Mucosa of descending colon (tissue), 3 donors: ENCODE measurements at regions not wholly inside any gene's neighbourhood (a gene's known extent, or its start where the extent isn't known, plus 50 kb on each side); places are given as distances from the start of the nearest gene placed in this dataset.

ENCODE experiments used
- ATAC-seq: fragments of 200-7000 bp; cut with Tn5 transposase; one replicate; pipeline ENCODE4 v1.9.1; 2020; ENCODE audit warnings: mild to moderate bottlenecking, moderate library complexity
- DNase-seq, 3 donors: peaks; one replicate each; pipeline ENCODE4 v3.0.0-alpha.2; 2020
- H3K36me3 ChIP-seq: fragments of 200-600 bp; one replicate; pipeline ENCODE4 v1.8.0; 2021; ENCODE audit warnings: low read depth, mild to moderate bottlenecking
- H3K4me1 ChIP-seq: fragments of 200-600 bp; one replicate; pipeline ENCODE4 v1.8.0; 2021; ENCODE audit warnings: low read depth, mild to moderate bottlenecking
- H3K4me3 ChIP-seq: fragments of 200-600 bp; one replicate; pipeline ENCODE4 v1.8.0; 2021; ENCODE audit warnings: mild to moderate bottlenecking
- H3K9me3 ChIP-seq: fragments of 200-600 bp; one replicate; pipeline ENCODE4 v1.8.0; 2021; ENCODE audit warnings: mild to moderate bottlenecking
- CTCF ChIP-seq: fragments of 200-600 bp; IDR thresholded peaks from one replicate; pipeline ENCODE4 v1.8.0; 2022; ENCODE audit warnings: antibody characterized with exemption, mild to moderate bottlenecking
- intact Hi-C, 2 donors: fragments of 100-400 bp; cut with DNase I in 1 of 2; cut with micrococcal nuclease in 1 of 2; formaldehyde crosslinking; loops; one replicate each; pipeline versions ENCODE4 v1.11.0 to v1.11.1; 2022; cut with DNase I, micrococcal nuclease
- donor health status: DM: no; HTN: no; CAD: no; lungs with moderate emphysema.
- donor health status: DM: no; HTN: no; CAD: no.
- donor health status: DM: no; HTN: yes; CAD: no.

GRCh38 chr1:209086486-209087192, 496.9 kb upstream of the CAMK1G start:
- ATAC-seq = no peak
- intact Hi-C loops = no loop called here
- TF ChIP-seq CTCF = no peak
- Histone ChIP-seq H3K4me1 (no peaks in the 10 kb centered on the region), H3K36me3 (no peaks in the 10 kb centered on the region), H3K9me3 (no peaks in the 10 kb centered on the region), H3K4me3 (no peak overlapping the region)
- no peak for DNase-seq

DNA sequence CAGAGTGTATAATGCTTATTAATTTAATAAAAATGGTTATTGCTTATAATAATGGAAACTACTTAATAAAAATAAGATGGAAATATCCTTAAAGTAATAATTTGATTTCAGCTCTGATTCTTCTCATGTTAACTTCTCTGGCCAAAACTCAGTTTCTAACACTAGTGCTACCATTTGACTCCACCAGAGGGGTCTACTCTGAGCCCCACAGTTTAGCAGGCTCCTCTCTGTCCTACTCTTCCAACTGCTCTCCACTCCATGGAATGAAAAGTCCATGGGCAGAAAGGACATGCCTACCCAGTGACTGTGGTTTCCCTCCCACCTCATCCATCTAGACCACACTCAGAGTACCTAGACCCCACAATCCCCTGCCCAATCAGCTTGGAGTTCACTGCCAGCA, 489.1 kb upstream of the CAMK1G start:
- Histone ChIP-seq H3K36me3 (no peaks in the 10 kb centered on the region), H3K9me3 (no peaks in the 10 kb centered on the region), H3K4me1 (no peaks in the 10 kb centered on the region), H3K4me3 (no peak overlapping the region)
- TF ChIP-seq CTCF = no peak
- intact Hi-C loops = no loop called here
- no peak for DNase-seq
- ATAC-seq = no peak

DNA sequence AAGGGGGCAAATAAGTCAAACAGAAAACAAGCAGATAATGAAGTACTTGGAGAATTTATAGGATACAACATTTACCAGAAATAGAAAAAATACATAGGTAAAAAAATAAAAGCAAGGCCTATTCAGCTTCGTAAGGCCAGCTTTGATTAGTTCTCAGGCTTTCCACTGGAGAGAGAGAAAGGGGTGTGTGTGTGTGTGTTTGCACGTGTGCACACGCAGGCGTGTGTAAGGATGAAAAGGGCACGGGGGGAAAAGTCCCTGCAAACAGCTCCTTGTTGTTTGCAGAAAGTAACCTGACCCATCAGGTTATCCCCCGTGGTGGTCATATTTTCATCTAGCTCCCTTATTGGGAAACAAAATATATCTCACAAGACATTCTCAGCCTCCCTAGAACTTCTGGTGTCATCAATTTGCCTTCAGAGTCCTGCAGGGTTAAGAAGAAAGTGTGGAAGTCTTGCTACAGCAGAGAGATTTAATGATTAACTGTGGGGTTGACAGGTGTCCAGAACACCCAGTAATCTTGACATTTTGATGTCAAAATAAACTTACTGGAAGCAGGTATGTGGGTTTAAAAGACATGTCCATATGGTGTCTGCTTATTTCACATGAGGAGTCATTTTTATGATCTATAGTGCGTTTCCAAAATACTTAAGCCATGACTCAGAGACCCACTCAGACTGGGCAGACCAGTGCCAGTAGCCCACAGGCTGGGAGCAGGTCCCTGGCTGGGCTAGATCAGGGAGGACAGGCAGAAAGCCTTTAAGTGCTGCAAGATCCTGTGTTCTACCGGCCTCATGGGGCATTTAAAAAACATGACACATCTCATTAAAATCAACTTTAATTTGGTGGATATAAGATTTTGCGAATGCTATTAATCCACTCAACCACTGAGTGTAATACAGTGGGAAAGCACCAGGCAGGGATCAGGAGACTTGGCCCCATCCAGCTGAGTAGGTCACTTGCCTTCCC, 487.6 kb upstream of the CAMK1G start:
- peak; percentile 69 for ATAC-seq
- Histone ChIP-seq H3K4me3 (no peak overlapping the region), H3K4me1 (no peaks in the 10 kb centered on the region), H3K36me3 (no peaks in the 10 kb centered on the region), H3K9me3 (no peaks in the 10 kb centered on the region)
- intact Hi-C loops = no loop called here
- TF ChIP-seq CTCF = no peak
- DNase-seq = no peak

DNA sequence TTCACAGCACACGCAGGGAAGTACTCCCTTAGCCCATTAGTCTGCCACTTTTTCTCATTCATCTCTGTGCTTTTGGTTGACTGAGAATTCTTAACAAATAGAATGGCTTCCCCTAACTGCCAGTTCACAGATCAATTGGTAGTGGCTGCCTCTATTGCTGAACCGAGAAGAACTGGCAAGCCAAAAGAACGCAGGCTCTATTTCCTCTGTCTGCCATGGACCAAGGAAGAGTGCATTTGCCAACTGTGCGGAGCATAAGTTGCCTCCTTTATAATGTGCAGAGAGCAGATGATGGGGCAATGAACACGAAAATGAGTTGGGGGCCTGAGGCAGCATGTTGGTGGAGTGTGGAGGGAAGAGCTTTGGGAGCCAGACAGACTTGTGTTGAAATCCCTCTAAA, 483.1 kb upstream of the CAMK1G start:
- Histone ChIP-seq H3K9me3 (no peaks in the 10 kb centered on the region), H3K4me3 (no peak overlapping the region), H3K36me3 (no peaks in the 10 kb centered on the region), H3K4me1 (no peaks in the 10 kb centered on the region)
- intact Hi-C loops = no loop called here
- no peak for ATAC-seq
- no peak for TF ChIP-seq CTCF
- no peak for DNase-seq

DNA sequence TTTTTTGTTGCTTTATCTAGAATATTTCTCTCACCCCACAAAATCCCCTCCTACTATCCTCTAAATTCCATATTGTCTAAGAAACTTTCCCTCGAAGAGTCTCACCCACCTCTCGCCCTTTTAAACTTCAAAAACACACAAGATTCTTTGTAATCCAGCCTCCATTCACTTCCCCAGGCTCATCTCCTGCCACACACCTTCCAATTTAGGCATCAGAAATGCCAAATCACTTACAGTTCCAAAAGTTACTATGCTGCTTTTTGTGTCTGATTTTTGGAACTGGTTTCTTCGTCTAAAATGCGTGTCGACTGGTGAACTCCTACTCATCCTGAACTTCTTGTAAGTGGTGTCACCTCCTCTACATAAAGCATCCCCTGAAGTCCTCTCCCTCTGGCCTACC, 482.4 kb upstream of the CAMK1G start:
- Histone ChIP-seq H3K9me3 (no peaks in the 10 kb centered on the region), H3K4me1 (no peaks in the 10 kb centered on the region), H3K36me3 (no peaks in the 10 kb centered on the region), H3K4me3 (no peak overlapping the region)
- no peak for DNase-seq
- intact Hi-C loops = no loop called here
- ATAC-seq = no peak
- TF ChIP-seq CTCF = no peak
